ENCODE measurements at regions not wholly inside any gene's neighbourhood (a gene's known extent, or its start where the extent isn't known, plus 50 kb on each side); places are given as distances from the start of the nearest gene placed in this dataset.
"Not testable (repeated sequence)": the region's sequence is repeated elsewhere in the genome, so short reads cannot be mapped to it uniquely, and the experiment has no call there.

DNA sequence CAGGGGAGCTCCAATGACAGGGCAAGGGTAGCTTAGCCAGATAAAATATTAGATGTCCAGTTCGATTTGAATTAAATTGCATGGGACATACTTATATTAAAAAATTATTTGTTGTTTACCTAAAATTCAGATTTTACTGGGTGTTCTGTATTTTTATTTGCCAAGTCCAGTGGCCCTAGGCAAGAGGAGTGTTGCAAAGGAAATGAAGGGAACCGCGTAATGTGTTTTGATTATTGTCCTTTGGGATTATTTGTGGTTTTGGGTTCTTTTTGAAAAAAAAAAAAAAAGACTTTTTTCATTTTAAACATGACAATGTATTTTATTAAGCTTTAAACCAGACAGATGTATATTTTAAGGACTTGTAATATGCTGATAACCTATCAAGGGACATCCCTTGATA lies 179.3 kb downstream of the C9orf152 start:
- in situ Hi-C loops (cut with HindIII; ENCODE audit: low pct_ligation_motif_present, low pct_unique_long_range_greater_than_20kb, low sequenced_read_pairs), result no loop called here
- DNase-seq, result no peak

DNA sequence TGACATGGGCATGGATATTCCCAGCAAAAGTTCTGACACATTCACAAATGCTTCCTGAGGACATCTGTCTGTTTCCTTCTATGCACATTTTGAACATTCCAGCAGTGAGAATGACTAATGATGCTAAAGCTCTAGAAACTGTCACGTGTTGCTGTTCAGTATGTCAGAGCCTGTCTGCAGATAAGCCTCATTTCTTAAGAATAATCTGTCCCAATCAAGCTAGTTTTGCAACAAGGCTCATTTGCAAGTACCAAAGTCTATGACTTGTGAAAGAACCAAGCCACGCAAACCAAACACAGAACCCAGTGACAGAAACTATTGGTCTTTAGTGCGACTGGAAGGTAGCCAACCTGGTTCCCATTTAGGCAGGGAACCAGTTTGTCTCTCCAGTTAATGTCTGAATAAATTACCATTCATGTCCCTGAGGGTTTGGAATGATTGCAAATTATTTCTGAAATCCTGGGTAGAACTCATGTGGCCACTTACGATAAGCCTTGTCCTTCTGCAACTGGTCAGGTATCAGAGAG lies 178.5 kb downstream of the C9orf152 start:
- peak; percentile 54 for DNase-seq
- in situ Hi-C loops (cut with HindIII; ENCODE audit: low pct_ligation_motif_present, low pct_unique_long_range_greater_than_20kb, low sequenced_read_pairs), result no loop called here

DNA sequence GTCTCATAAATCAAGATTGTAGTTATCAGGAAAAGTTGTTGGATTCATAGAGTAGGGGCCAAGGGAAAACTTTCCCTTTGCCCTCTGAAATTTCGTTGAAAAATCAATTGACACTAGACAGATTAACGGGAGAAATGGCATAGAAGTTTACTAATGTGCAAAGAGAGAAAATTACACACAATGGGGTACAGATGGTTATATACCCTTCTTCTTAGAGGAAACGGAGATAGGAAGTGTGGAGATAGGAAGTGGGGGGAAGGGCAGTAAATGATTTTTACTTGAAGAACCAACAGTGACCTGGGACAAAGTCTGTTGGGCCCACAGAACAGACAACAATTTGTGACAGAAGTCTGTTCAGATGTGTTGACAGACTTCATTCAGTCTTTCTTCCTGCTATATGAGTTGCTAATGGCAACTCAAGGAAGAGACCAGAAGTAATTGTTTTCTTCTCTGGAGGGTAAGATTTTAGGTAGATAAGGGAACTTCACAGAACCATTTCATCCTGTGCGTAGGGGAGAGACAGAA lies 177.9 kb downstream of the C9orf152 start:
- no peak for DNase-seq
- in situ Hi-C loops (cut with HindIII; ENCODE audit: low pct_ligation_motif_present, low pct_unique_long_range_greater_than_20kb, low sequenced_read_pairs), result no loop called here

DNA sequence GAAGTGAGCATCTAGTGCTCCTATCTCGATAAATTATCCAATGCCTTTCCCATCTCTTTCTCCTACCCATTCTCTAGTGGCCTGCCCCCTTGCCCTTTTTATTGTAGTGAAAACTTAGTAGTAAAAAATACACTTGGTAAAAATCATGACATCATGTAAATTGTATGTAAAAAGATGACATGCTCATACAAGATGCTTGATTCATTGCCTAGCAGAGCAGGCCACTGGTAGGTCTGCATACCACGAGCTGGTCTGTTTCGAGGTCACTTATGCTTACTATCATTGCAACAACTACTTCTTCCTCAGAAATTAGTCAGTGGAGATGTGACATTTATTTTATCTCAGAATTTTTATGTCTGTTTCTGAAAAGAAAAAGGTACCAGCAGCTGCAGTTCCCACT lies 177.3 kb downstream of the C9orf152 start:
- no peak for DNase-seq
- in situ Hi-C loops (cut with HindIII; ENCODE audit: low pct_ligation_motif_present, low pct_unique_long_range_greater_than_20kb, low sequenced_read_pairs), result no loop called here

DNA sequence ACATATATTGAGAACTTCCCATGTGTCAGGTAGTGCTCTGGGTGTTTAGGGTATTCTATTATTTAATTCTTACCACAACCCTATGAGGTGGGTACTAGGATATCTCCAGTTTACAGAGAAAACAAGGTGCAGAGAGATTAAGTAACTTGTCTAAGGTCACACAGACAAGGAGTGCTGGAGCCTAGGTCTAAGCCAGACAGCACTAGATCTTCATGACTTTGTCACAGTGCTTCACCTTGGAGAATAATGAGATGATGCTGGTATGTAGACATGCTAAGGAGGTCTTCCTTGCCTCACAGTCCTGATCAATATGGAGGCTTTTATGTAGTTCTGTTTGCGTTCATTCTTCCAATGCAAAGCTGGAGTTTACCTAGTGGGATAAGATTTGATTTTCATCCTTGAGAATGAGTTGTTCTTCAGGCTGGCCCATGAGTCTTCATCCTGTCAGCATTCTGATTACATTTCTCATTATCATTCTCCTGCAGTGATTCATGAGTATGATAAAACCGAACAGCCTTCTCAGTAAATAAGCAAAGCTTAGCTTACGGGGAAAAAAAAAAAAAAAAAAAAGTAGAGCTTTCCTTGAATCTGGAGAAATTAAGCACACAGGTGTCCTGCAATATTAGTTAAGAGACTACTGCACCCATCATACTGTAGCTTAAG lies 176.3 kb downstream of the C9orf152 start:
- in situ Hi-C loops (cut with HindIII; ENCODE audit: low pct_ligation_motif_present, low pct_unique_long_range_greater_than_20kb, low sequenced_read_pairs), result no loop called here
- peak; percentile 62 for DNase-seq

GRCh38 chr9:110032532-110032931 lies 175.4 kb downstream of the C9orf152 start:
- in situ Hi-C loops (cut with HindIII; ENCODE audit: low pct_ligation_motif_present, low pct_unique_long_range_greater_than_20kb, low sequenced_read_pairs); DNase-seq: not testable (repeated sequence)

DNA sequence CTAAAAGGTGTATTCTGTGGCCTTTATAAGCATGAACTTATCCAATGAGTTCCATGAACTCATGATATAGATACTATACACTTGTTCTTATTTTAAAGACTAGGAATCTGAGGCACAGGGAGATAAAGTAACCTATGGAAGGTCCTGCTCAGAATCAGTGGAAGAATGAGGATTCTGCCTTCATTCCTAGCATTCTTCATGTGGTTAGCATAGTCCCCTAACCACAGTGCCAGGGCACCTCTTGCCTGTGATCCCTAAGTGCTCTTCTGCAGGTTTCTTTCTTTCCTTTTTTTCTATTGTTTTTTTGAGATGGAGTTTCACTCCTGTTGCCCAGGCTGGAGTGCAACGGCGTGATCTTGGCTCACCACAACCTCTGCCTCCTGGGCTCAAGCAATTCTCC lies 174.1 kb downstream of the C9orf152 start:
- in situ Hi-C loops (cut with HindIII; ENCODE audit: low pct_ligation_motif_present, low pct_unique_long_range_greater_than_20kb, low sequenced_read_pairs), result no loop called here
- peak; percentile 66 for DNase-seq

- in situ Hi-C loops (cut with HindIII; ENCODE audit: low pct_ligation_motif_present, low pct_unique_long_range_greater_than_20kb, low sequenced_read_pairs), result no loop called here
- no peak for DNase-seq
These were observed 171.7 kb downstream of the C9orf152 start for GRCh38 chr9:110036286-110036685.

DNA sequence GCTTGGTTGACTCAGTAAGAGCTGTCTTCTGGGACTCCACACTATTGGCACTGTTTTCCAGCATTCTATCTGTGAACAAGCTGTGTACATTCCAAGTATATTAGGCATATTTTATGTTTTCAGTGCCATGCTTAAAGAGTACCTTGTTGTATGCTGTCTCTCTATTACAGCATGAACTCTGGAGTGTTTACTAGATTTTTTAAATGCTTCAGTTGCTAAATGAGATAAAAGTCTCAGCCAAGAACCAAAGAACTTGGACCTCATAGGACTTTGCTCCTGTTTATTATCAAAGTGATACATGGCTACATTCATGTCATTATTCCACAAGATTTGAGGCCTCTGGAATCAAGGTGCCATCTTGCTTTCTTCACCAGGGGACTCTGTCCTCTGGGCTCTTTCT lies 167.2 kb downstream of the C9orf152 start:
- in situ Hi-C loops (cut with HindIII; ENCODE audit: low pct_ligation_motif_present, low pct_unique_long_range_greater_than_20kb, low sequenced_read_pairs), result no loop called here
- DNase-seq, result no peak

DNA sequence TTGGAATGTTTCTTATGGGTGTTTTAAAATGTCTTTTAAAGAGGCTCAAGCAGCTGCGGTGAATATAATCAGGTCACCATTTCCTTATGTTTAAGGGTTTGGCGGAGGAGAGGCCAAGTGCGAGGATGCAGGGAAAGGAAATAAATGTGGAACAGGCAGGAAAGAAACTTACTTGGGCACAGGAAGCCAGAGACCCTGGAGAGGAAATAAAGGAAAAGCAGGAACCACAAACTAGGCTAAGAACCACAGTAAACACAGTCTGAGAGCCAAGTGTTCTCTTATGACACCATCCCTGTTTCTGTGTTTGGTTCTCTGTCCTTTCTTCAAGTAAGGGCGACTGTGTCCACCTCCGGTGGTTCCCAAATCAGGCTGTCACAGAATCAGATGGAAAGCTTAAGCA lies 166.5 kb downstream of the C9orf152 start:
- in situ Hi-C loops (cut with HindIII; ENCODE audit: low pct_ligation_motif_present, low pct_unique_long_range_greater_than_20kb, low sequenced_read_pairs), result no loop called here
- no peak for DNase-seq

DNA sequence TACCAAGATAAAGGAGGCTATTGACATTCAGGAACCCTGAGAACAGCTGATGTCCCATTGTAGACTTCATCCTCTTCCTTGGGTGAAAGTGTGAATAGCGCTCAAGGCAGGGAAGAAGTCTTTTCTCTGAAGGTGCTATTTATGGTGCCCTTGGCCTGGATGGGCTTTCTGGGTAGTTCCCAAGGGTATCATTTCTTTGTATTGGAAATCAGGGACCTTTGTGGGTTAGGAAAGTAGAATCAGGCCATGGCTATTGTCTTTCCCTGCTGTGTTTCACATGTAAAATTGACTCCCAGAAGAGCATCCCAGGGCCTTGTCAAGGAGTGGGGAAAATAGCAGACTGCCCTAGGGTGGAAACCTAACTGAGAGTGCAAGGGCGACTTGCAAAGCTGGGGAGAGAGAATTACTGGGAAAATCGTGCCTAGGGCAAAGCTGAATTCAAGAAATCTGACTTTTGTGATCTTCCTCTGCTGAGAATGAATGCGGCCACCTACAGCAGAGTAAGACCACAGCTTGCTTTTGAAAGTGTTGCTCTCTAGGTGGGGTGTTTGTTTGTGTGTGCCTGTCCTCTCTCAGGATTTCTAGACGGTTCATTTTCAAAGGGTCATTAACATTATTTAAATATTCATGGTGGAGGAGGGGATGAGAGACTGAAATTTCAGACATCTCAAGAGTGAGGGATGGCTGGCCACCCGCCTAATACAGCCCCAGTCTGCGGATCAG lies 160.6 kb downstream of the C9orf152 start:
- DNase-seq, result no peak
- in situ Hi-C loops (cut with HindIII; ENCODE audit: low pct_ligation_motif_present, low pct_unique_long_range_greater_than_20kb, low sequenced_read_pairs), result no loop called here

DNA sequence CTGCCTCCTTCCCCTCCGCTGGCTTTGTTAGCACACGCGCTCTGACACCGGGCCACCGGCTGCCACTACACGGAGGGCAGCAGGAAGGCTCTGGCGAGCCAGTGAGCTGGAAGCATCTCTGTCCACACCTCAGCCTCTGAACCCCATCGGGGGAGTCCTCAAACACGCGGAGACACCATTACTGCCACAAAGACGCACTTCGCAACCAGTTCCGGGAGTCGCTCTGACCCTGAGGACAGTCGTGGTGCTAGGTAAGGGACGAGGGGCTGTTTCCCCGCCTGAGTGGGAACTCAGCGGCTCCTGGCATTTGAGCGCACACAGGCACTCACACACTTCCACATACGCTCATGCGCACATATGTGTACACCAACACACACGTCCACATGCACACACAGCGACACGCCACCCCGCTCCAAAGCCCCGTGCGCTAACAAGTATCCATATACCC lies 160.0 kb downstream of the C9orf152 start:
- peak; percentile 23 for DNase-seq
- in situ Hi-C loops (cut with HindIII; ENCODE audit: low pct_ligation_motif_present, low pct_unique_long_range_greater_than_20kb, low sequenced_read_pairs), result no loop called here

DNA sequence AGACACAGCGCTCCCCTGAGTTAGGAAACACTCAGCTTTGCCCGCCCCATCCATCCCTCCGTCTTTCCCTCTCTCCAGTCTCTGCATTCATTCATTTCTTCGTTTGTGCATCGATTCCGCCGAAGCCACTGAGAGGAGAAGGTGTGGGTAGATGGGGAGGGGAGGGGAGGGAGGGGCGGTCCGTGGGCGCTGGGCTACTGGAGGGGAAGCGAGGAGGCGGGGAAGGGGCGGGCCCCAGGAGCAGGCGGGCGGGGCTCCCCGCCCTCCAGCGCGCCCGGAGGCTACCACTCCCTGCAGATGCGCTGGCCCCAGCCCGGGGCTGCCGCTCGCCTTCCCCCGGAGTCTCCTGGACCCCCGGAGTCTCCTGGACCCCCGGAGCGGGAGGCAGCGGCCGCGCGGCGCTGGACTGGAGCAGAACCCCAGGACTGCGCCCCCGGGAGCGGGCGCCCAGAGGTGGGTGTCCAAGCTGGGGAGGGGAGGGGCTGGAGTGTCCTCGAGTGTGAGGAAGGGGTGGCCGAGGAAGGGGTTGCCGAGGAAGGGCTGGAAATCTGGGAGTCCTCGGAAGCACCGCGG lies 159.5 kb downstream of the C9orf152 start:
- in situ Hi-C loops (cut with HindIII; ENCODE audit: low pct_ligation_motif_present, low pct_unique_long_range_greater_than_20kb, low sequenced_read_pairs), result no loop called here
- DNase-seq, result peak; percentile 80

GRCh38 chr9:110048976-110049698 lies 158.8 kb downstream of the C9orf152 start:
- in situ Hi-C loops (cut with HindIII; ENCODE audit: low pct_ligation_motif_present, low pct_unique_long_range_greater_than_20kb, low sequenced_read_pairs), result no loop called here
- peak; percentile 32 for DNase-seq

DNA sequence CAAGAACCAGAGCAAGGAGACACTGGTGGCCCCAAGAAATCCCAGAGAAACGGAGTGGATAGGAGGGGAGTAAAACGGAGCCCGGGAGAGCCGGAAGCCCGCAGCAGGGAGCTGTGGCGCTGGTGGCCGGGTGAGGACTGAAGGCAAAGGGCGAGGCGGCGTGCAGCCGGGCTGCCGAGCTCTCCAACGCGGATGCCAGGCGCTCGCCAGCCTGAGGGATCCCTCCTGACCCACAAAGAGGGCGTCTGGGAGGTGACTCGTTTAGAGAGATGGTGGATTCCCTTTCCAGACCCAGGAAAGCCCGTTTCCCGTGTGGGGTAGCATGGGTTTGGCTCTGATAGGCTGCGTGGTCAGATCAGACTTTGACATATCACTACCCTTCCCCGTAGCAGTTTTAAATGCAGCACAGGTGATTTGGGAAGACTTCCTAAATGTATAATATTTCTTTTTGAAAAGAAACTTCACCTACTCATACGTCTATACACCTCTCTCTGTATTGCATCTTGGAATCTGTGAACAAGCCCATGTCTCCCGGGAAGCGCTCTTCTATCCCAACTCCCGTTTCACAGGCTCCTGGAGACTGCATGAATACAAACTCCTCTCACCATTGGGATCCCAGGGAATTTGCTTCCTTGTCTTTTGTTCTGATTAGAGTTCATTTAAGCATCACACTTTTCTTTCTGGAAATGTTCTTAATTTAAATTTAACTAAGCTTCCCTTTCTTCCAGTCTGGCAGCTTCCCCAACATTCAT lies 158.1 kb downstream of the C9orf152 start:
- in situ Hi-C loops (cut with HindIII; ENCODE audit: low pct_ligation_motif_present, low pct_unique_long_range_greater_than_20kb, low sequenced_read_pairs), result no loop called here
- peak; percentile 31 for DNase-seq

- in situ Hi-C loops (cut with HindIII; ENCODE audit: low pct_ligation_motif_present, low pct_unique_long_range_greater_than_20kb, low sequenced_read_pairs), result no loop called here
- peak; percentile 90 for DNase-seq
These were observed 157.0 kb downstream of the C9orf152 start for GRCh38 chr9:110050925-110051355.

DNA sequence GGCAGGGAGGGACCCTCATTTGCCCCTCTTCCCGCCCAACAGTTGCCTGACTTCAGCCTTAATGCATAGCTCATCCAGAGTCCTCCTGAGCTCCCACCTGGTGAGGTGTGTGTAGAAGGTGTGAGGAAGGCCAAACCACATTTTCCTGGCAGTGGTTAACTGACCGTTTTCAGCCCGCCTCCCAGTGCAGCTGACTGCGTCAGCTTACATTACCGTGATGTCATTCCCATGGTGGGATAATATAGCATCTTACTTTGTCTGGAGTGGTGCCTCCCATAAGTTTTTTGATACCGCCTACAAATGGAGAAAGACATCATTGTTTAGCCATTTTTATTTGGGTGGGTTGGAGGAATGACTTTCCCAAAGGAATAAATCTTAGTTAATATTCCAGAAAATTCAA lies 151.9 kb downstream of the C9orf152 start:
- in situ Hi-C loops (cut with HindIII; ENCODE audit: low pct_ligation_motif_present, low pct_unique_long_range_greater_than_20kb, low sequenced_read_pairs), result no loop called here
- no peak for DNase-seq

GRCh38 chr9:110058304-110058953 lies 149.5 kb downstream of the C9orf152 start:
- peak; percentile 75 for DNase-seq
- in situ Hi-C loops (cut with HindIII; ENCODE audit: low pct_ligation_motif_present, low pct_unique_long_range_greater_than_20kb, low sequenced_read_pairs), result no loop called here

Measured in ACHN (cell line).